DND-41 (cell line): ENCODE measurements at regions not wholly inside any gene's neighbourhood (a gene's known extent, or its start where the extent isn't known, plus 50 kb on each side); places are given as distances from the start of the nearest gene placed in this dataset.

Experiments
- CTCF ChIP-seq: IDR thresholded peaks from 2 replicates; pipeline ENCODE4 v1.5.1; 2012; ENCODE audit warnings: borderline replicate concordance, low read length, moderate library complexity, mild to moderate bottlenecking; ENCODE audit not compliant: poor library complexity, severe bottlenecking; ENCODE audit errors: extremely low read depth
- EZH2 ChIP-seq: IDR thresholded peaks from 3 replicates; pipeline ENCODE4 v1.6.1; 2012; ENCODE audit warnings: borderline replicate concordance, low read depth, mild to moderate bottlenecking, moderate library complexity, low read length, inconsistent platforms; ENCODE audit not compliant: severe bottlenecking

- no peak for TF ChIP-seq CTCF
- no peak for TF ChIP-seq EZH2
These were observed 293.0 kb upstream of the ATP11B start for GRCh38 chr3:182500289-182500688.
